Ovary (tissue), 3 donors: ENCODE measurements at regions not wholly inside any gene's neighbourhood (a gene's known extent, or its start where the extent isn't known, plus 50 kb on each side); places are given as distances from the start of the nearest gene placed in this dataset.

Experiments used
- EP300 ChIP-seq: sonication (generic); formaldehyde crosslinking; IDR thresholded peaks from one replicate; pipeline ENCODE4 v1.6.1; 2017; ENCODE audit warnings: antibody characterized with exemption
- POLR2A ChIP-seq: fragments of 450-650 bp; IDR thresholded peaks from one replicate; pipeline ENCODE4 v1.6.1; 2017; ENCODE audit warnings: antibody characterized with exemption, mild to moderate bottlenecking, moderate library complexity
- TF ChIP-seq, protein P1 (sequence below), 3 donors: fragments of 450-650 bp in 2 of 3; fragments of 200-600 bp in 1 of 3; IDR thresholded peaks; one replicate each; pipeline versions ENCODE4 v1.5.1 to v1.8.0; 2016 to 2022; ENCODE audit warnings: antibody characterized with exemption in 3 of 3, mild to moderate bottlenecking in 1 of 3
- donor health status: DM: no; HTN: no; CAD: no.

- TF ChIP-seq, protein P1, sequence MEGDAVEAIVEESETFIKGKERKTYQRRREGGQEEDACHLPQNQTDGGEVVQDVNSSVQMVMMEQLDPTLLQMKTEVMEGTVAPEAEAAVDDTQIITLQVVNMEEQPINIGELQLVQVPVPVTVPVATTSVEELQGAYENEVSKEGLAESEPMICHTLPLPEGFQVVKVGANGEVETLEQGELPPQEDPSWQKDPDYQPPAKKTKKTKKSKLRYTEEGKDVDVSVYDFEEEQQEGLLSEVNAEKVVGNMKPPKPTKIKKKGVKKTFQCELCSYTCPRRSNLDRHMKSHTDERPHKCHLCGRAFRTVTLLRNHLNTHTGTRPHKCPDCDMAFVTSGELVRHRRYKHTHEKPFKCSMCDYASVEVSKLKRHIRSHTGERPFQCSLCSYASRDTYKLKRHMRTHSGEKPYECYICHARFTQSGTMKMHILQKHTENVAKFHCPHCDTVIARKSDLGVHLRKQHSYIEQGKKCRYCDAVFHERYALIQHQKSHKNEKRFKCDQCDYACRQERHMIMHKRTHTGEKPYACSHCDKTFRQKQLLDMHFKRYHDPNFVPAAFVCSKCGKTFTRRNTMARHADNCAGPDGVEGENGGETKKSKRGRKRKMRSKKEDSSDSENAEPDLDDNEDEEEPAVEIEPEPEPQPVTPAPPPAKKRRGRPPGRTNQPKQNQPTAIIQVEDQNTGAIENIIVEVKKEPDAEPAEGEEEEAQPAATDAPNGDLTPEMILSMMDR (IDR thresholded peaks at IDR 0.05): no peak
- TF ChIP-seq POLR2A (no peak), EP300 (no peak)
Observed at GRCh38 chr4:81676537-81676936, 204.8 kb upstream of the RASGEF1B start.
